Right lobe of liver (tissue), 4 donors: ENCODE measurements at regions not wholly inside any gene's neighbourhood (a gene's known extent, or its start where the extent isn't known, plus 50 kb on each side); places are given as distances from the start of the nearest gene placed in this dataset.

ENCODE experiments used
- POLR2A ChIP-seq: fragments of 450-650 bp; IDR thresholded peaks from one replicate; pipeline ENCODE4 v1.6.1; 2017; ENCODE audit warnings: antibody characterized with exemption, mild to moderate bottlenecking
- TF ChIP-seq, protein P1 (sequence below), 4 donors: fragments of 200-600 bp in 3 of 4; fragments of 450-650 bp in 1 of 4; IDR thresholded peaks; one replicate each; pipeline versions ENCODE4 v1.5.1 to v1.8.0; 2016 to 2022; ENCODE audit warnings: antibody characterized with exemption in 4 of 4, mild to moderate bottlenecking in 2 of 4
- donor health status: DM: no; HTN: no; CAD: no.
- donor health status: DM: no; HTN: no; CAD: no.
- donor health status: DM: no; HTN: yes; CAD: no.

DNA sequence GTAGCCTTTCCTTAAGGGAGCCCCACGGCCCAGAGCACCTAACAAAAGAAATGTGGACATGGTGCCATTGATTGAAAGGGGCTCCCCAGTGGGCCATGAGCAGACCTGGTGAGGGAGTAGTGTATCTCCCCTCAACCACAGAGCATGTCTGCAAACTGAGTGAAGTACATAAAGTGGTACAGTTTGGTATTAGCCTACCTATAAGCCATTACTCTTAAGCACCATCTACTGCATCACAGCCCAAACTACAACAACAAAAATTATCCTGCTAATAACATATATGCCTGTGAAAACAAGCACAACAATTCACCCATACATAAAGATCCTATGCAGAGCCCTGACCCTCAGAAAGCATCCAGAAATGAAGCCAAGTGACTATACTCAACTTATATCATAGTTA is 407.8 kb downstream of the PTPRC start:
- TF ChIP-seq, protein P1, sequence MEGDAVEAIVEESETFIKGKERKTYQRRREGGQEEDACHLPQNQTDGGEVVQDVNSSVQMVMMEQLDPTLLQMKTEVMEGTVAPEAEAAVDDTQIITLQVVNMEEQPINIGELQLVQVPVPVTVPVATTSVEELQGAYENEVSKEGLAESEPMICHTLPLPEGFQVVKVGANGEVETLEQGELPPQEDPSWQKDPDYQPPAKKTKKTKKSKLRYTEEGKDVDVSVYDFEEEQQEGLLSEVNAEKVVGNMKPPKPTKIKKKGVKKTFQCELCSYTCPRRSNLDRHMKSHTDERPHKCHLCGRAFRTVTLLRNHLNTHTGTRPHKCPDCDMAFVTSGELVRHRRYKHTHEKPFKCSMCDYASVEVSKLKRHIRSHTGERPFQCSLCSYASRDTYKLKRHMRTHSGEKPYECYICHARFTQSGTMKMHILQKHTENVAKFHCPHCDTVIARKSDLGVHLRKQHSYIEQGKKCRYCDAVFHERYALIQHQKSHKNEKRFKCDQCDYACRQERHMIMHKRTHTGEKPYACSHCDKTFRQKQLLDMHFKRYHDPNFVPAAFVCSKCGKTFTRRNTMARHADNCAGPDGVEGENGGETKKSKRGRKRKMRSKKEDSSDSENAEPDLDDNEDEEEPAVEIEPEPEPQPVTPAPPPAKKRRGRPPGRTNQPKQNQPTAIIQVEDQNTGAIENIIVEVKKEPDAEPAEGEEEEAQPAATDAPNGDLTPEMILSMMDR (IDR thresholded peaks at IDR 0.05): no peak
- no peak for TF ChIP-seq POLR2A
